WTC11 (cell line): ENCODE measurements at regions not wholly inside any gene's neighbourhood (a gene's known extent, or its start where the extent isn't known, plus 50 kb on each side); places are given as distances from the start of the nearest gene placed in this dataset.

ENCODE experiments used
- ATAC-seq: fragments of 200-7000 bp; cut with Tn5 transposase; 2 replicates; pipeline ENCODE4 v1.10.0; 2021; ENCODE audit warnings: mild to moderate bottlenecking, moderate library complexity
- CTCF ChIA-PET: fragments of 300-600 bp; sonication (Branson Sonifier 250); formaldehyde crosslinking; loops from one replicate; lab custom pipeline; 2021; ENCODE audit warnings: antibody characterized with exemption; lab: Charles Lee
- POLR2A ChIA-PET: fragments of 350-600 bp; sonication (Branson Sonifier 250); formaldehyde crosslinking; loops from one replicate; lab custom pipeline; 2021; ENCODE audit warnings: antibody characterized with exemption; lab: Charles Lee
- DNase-seq: peaks from one replicate; pipeline ENCODE4 v3.0.0; 2021; ENCODE audit warnings: low spot score
- H3K27ac Mint-ChIP-seq: 2 replicates; pipeline ENCODE4 v1.8.0; 2021; ENCODE audit warnings: mixed read lengths
- H3K27me3 Mint-ChIP-seq: 2 replicates; pipeline ENCODE4 v1.8.0; 2021; ENCODE audit warnings: low read depth, mild to moderate bottlenecking, moderate library complexity, mixed read lengths
- H3K36me3 Mint-ChIP-seq: 2 replicates; pipeline ENCODE4 v1.8.0; 2021; ENCODE audit warnings: mixed read lengths
- H3K4me1 Mint-ChIP-seq: 2 replicates; pipeline ENCODE4 v1.8.0; 2022; ENCODE audit warnings: mixed read lengths
- H3K4me3 Mint-ChIP-seq: 2 replicates; pipeline ENCODE4 v1.8.0; 2021; ENCODE audit warnings: mild to moderate bottlenecking, moderate library complexity, mixed read lengths
- H3K9me3 Mint-ChIP-seq: 2 replicates; pipeline ENCODE4 v1.8.0; 2021; ENCODE audit warnings: mixed read lengths
- CREM ChIP-seq: sonication (generic); formaldehyde crosslinking; IDR thresholded peaks from 2 replicates; pipeline ENCODE4 v1.8.1; 2022; ENCODE audit warnings: mild to moderate bottlenecking, missing genetic modification reagents, moderate library complexity
- ESRRA ChIP-seq: sonication (generic); formaldehyde crosslinking; IDR thresholded peaks from 2 replicates; pipeline ENCODE4 v1.8.1; 2022; ENCODE audit warnings: mild to moderate bottlenecking, missing genetic modification reagents, borderline replicate concordance
- JAZF1 ChIP-seq: fragments of 250-450 bp; sonication (Bioruptor Pico); IDR thresholded peaks from 2 replicates; pipeline ENCODE4 v1.9.0; 2021; ENCODE audit warnings: moderate library complexity, mild to moderate bottlenecking, inconsistent platforms
- SMAD3 ChIP-seq: sonication (generic); formaldehyde crosslinking; IDR thresholded peaks from 2 replicates; pipeline ENCODE4 v1.8.0; 2022; ENCODE audit warnings: missing genetic modification reagents, mild to moderate bottlenecking, borderline replicate concordance
- ZNF232 ChIP-seq: sonication (generic); formaldehyde crosslinking; IDR thresholded peaks from 2 replicates; pipeline ENCODE4 v1.8.0; 2022; ENCODE audit warnings: mild to moderate bottlenecking, missing genetic modification reagents
- ZNF317 ChIP-seq: sonication (generic); formaldehyde crosslinking; IDR thresholded peaks from 2 replicates; pipeline ENCODE4 v1.8.1; 2023; ENCODE audit warnings: low read depth, mild to moderate bottlenecking, moderate library complexity, missing genetic modification reagents, borderline replicate concordance
- ZNF416 ChIP-seq: fragments of 250-450 bp; sonication (Bioruptor Pico); IDR thresholded peaks from 2 replicates; pipeline ENCODE4 v1.9.0; 2021; ENCODE audit warnings: mild to moderate bottlenecking, inconsistent platforms
- TF ChIP-seq, protein P1 (sequence below): fragments of 250-450 bp; sonication (Bioruptor Pico); IDR thresholded peaks from 2 replicates; pipeline ENCODE4 v1.9.0; 2021; ENCODE audit warnings: mild to moderate bottlenecking
- TF ChIP-seq, protein P2 (sequence below): sonication (generic); formaldehyde crosslinking; IDR thresholded peaks from 2 replicates; pipeline ENCODE4 v1.8.0; 2023; ENCODE audit warnings: missing genetic modification reagents, mild to moderate bottlenecking, borderline replicate concordance
- TF ChIP-seq, protein P3 (sequence below): sonication (generic); formaldehyde crosslinking; IDR thresholded peaks from 2 replicates; pipeline ENCODE4 v1.8.0; 2022; ENCODE audit warnings: mild to moderate bottlenecking, missing genetic modification reagents

DNA sequence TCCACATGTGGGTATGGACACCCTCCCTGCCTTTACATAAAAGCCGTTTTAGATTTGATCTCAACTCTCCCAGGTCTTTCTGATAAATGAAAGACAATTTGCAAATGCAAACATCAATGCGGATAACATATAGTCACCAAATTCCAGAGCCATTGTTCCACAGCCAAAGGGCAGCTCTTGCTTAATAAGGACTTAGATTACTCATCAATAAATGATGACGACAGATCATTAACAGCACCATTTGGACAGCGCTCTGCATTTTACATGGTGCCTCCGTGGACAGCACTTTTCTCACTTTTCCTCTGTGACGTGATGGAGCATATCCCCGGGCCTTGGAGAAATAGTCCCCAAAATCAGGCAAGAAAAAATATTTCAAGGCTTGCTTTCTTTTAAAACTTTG, 370.3 kb upstream of the CELF2 start:
- H3K27ac Mint-ChIP-seq, result no peak overlapping the region
- H3K36me3 Mint-ChIP-seq, result peaks cover 2% of the 10 kb centered on the region; the same call in 1 of the 2 replicates
- CTCF ChIA-PET, result no interaction called here
- POLR2A ChIA-PET, result no interaction called here
- H3K9me3 Mint-ChIP-seq, result peaks cover 3% of the 10 kb centered on the region; the same call in 1 of the 2 replicates
- H3K4me1 Mint-ChIP-seq, result peaks cover 49% of the 10 kb centered on the region
- H3K27me3 Mint-ChIP-seq, result no peaks in the 10 kb centered on the region
- DNase-seq, result no peak
- H3K4me3 Mint-ChIP-seq, result no peak overlapping the region
- no peak for ATAC-seq
- TF ChIP-seq ZNF317 (CRISPR knock-in tag), result no peak
- TF ChIP-seq JAZF1, result no peak
- TF ChIP-seq CREM (CRISPR knock-in tag), result no peak
- TF ChIP-seq SMAD3 (CRISPR knock-in tag), result no peak
- TF ChIP-seq, protein P1, sequence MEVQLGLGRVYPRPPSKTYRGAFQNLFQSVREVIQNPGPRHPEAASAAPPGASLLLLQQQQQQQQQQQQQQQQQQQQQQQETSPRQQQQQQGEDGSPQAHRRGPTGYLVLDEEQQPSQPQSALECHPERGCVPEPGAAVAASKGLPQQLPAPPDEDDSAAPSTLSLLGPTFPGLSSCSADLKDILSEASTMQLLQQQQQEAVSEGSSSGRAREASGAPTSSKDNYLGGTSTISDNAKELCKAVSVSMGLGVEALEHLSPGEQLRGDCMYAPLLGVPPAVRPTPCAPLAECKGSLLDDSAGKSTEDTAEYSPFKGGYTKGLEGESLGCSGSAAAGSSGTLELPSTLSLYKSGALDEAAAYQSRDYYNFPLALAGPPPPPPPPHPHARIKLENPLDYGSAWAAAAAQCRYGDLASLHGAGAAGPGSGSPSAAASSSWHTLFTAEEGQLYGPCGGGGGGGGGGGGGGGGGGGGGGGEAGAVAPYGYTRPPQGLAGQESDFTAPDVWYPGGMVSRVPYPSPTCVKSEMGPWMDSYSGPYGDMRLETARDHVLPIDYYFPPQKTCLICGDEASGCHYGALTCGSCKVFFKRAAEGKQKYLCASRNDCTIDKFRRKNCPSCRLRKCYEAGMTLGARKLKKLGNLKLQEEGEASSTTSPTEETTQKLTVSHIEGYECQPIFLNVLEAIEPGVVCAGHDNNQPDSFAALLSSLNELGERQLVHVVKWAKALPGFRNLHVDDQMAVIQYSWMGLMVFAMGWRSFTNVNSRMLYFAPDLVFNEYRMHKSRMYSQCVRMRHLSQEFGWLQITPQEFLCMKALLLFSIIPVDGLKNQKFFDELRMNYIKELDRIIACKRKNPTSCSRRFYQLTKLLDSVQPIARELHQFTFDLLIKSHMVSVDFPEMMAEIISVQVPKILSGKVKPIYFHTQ (CRISPR knock-in tag), result no peak
- TF ChIP-seq ZNF232, result no peak
- TF ChIP-seq, protein P2, sequence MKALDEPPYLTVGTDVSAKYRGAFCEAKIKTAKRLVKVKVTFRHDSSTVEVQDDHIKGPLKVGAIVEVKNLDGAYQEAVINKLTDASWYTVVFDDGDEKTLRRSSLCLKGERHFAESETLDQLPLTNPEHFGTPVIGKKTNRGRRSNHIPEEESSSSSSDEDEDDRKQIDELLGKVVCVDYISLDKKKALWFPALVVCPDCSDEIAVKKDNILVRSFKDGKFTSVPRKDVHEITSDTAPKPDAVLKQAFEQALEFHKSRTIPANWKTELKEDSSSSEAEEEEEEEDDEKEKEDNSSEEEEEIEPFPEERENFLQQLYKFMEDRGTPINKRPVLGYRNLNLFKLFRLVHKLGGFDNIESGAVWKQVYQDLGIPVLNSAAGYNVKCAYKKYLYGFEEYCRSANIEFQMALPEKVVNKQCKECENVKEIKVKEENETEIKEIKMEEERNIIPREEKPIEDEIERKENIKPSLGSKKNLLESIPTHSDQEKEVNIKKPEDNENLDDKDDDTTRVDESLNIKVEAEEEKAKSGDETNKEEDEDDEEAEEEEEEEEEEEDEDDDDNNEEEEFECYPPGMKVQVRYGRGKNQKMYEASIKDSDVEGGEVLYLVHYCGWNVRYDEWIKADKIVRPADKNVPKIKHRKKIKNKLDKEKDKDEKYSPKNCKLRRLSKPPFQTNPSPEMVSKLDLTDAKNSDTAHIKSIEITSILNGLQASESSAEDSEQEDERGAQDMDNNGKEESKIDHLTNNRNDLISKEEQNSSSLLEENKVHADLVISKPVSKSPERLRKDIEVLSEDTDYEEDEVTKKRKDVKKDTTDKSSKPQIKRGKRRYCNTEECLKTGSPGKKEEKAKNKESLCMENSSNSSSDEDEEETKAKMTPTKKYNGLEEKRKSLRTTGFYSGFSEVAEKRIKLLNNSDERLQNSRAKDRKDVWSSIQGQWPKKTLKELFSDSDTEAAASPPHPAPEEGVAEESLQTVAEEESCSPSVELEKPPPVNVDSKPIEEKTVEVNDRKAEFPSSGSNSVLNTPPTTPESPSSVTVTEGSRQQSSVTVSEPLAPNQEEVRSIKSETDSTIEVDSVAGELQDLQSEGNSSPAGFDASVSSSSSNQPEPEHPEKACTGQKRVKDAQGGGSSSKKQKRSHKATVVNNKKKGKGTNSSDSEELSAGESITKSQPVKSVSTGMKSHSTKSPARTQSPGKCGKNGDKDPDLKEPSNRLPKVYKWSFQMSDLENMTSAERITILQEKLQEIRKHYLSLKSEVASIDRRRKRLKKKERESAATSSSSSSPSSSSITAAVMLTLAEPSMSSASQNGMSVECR, result no peak
- no peak for TF ChIP-seq ZNF416 (CRISPR knock-in tag)
- TF ChIP-seq, all 79 proteins: peak for 0

DNA sequence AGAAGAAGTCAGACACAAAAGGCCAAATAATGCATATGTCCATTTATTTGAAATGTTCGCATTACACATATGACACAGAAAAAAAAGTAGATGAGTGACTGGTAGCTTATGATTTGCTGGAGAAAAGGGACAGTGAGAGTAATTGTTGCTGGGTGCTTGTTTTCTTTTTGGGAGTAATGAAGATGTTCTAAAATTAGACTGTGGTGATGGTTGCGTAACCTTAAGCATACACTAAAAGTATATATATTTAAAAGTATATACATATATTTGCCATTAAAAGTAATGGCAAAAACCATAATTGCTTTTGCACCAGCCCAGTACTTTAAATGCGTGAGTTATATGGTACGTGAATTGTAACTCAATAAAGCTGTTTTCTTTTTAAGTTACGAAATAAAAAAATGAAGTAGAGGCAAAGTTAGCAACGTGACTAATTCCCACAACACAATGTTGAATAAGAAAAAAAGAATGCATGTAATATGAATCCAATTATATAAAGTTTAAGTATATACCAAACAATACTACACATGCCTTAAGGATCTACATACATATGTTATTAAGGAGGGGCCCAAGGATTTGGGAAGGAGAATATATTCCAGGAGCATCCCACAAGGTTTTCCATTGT, 360.4 kb upstream of the CELF2 start:
- CTCF ChIA-PET, result no interaction called here
- DNase-seq (no peak), ATAC-seq (no peak)
- Mint-ChIP-seq H3K4me1 (peaks cover 9% of the 10 kb centered on the region; the same call in 1 of the 2 replicates), H3K36me3 (peaks cover 19% of the 10 kb centered on the region), H3K9me3 (peaks cover 33% of the 10 kb centered on the region), H3K4me3 (no peak overlapping the region), H3K27ac (no peak overlapping the region), H3K27me3 (peaks cover 2% of the 10 kb centered on the region)
- POLR2A ChIA-PET, result no interaction called here
- no peak for TF ChIP-seq ESRRA
- TF ChIP-seq, protein P3, sequence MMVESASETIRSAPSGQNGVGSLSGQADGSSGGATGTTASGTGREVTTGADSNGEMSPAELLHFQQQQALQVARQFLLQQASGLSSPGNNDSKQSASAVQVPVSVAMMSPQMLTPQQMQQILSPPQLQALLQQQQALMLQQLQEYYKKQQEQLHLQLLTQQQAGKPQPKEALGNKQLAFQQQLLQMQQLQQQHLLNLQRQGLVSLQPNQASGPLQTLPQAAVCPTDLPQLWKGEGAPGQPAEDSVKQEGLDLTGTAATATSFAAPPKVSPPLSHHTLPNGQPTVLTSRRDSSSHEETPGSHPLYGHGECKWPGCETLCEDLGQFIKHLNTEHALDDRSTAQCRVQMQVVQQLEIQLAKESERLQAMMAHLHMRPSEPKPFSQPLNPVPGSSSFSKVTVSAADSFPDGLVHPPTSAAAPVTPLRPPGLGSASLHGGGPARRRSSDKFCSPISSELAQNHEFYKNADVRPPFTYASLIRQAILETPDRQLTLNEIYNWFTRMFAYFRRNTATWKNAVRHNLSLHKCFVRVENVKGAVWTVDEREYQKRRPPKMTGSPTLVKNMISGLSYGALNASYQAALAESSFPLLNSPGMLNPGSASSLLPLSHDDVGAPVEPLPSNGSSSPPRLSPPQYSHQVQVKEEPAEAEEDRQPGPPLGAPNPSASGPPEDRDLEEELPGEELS (CRISPR knock-in tag), result no peak
- TF ChIP-seq, protein P2, result no peak
